ENCODE measurements at regions not wholly inside any gene's neighbourhood (a gene's known extent, or its start where the extent isn't known, plus 50 kb on each side); places are given as distances from the start of the nearest gene placed in this dataset.
"Not testable (repeated sequence)": the region's sequence is repeated elsewhere in the genome, so short reads cannot be mapped to it uniquely, and the experiment has no call there.

DNA sequence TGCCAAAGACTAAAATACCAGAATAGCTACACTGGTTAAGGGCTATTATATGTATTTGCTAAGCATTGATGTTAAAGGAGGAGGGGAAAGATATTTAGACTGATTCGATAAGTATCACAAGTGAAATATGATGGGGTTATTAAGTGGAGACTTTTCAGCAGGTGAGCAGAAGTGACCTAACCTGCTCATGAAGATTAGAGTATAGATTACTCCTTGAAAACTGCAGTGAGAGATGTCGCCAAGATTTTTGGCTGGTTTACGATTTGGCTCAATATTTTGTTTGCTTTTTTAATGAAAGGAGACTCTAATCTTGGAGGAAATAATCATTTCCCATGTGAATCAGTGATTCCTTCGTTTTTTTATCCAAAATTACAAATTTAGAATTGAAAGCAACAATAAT, 1279.5 kb upstream of the TENM4 start:
- no peak for DNase-seq

DNA sequence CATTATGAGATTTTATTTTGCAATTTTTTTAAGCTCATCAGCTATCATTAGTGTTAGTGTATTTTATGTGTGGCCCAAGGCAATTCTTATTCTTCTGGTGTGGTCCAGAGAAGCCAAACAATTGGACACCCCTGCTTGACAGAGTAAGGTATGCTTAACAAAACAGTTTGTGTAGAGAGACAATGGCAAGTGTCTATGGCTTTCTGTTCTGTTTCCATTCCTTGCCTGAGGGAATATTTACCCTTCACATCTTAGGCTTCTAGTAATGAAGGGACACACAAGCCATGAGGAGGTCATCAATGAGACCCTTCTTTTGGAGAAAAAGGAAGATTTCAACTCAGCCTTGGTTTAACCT, 1278.4 kb upstream of the TENM4 start:
- no peak for DNase-seq

DNA sequence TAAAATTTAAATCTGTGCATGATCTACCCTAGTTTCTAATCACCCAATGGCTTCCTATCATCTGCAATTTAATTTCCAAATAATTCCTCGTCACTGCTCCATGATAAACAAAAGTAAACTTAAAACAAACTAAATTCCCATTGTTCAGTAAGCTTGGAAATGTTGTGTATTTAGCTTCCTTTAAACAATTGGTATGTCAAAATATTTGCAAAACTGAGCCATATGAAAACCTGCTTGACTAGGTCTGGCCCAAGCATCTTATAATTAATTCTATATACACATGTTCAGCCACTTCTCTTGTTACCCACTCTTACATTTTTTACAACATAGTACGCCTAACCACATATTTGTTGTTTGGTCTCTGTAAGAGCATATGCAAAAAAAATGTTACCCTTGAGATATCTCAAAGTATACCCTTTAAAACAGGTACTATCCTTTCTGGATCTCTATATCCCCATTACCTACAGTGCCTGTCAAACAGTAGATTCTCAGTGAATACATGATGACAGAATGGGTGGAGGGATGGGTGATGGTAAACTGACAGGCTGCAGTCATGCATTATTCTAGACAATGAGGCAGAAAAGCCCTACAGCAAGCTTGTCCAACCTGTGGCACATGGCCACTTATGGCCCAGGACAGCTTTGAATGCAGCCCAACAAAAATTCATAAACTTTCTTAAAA, 1277.9 kb upstream of the TENM4 start:
- no peak for DNase-seq

DNA sequence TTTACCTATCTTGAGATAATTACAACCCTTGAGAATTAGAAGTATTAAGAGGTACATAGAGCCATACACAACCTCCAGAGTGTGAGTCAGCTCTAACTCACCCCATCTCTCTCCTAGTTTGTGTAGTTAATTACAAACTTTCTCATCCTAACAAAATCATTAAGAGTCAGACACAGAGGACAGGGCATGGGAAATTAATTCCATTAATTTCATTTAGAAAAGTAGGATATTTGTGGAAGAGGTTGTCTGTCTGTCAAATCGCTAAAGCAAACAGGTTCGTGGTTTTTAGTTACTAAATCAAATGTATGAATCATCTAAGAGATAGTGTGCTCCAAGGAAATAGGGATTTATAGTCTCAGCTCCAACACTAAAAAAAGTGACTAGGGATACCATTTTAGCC, 1261.4 kb upstream of the TENM4 start:
- DNase-seq = no peak

DNA sequence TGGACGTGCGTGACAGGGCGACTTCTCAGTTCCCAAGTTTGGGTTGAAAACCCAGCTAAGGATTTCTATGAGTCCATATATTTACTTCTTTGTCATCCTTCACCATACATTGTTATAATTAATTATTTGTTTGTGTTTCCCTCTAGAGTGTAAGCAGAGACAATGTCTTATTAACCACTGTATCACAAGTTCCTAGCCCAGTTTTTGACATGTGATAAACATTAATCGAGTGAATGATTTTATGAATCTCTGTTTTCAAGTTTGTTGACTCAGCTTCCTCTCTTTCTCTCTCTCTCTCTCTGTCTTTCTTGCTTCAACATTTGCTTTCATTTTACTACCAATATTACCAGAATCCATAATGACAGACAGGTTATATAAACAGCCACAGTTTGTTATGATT, 1259.6 kb upstream of the TENM4 start:
- no peak for DNase-seq

DNA sequence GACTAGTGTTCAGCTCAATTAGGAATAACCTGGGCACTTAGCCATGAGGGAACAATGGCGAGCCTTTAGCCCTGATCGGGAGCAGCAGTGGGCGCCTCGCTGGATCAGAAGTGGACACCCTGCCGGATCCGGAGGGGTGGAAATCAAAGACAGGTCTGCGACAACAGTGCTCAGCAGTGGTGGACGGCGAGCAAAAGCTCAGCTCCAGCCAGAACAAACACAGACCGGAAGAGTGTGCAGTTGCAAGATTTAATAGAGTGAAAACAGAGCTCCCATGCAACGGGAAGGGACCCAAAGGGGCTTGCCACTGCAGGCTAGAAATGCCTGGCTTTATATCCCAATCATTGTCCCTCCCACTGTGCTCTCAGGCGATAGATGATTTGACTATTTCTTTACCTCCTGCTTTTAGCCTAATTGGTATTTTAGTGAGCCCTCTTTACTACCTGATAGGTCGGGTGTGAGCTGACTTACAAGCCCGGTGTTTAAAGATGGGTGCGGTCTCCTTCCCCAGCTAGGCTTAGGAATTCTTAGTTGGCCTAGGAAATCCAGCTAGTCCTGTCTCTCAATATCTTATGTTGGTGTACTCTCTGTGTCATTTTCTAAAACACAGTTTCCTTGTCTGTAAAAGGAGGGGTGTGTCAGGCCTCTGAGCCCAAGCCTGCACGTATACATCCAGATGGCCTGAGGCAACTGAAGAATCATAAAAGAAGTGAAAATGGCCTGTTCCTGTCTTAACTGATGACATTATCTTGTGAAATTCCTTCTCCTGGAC, 1258.8 kb upstream of the TENM4 start:
- not testable (repeated sequence) for DNase-seq

DNA sequence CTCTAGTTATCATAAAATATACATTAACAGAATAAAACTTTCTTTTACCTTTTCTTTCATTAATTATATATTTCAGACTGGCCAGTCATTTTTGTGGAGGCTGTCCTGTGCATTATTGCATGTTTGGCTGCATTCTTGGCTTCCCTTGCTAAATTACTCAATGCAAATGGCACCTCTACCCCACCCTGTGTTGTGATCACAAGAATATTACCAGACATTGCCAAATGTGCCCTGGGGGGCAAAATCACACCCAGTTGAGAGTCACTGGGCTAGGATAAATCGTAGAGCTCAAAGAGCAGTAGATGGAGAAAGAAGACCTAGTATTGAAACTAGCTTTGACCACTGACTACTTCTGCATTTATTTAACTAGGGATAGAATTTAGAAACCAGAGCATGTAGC, 1257.8 kb upstream of the TENM4 start:
- DNase-seq = no peak

DNA sequence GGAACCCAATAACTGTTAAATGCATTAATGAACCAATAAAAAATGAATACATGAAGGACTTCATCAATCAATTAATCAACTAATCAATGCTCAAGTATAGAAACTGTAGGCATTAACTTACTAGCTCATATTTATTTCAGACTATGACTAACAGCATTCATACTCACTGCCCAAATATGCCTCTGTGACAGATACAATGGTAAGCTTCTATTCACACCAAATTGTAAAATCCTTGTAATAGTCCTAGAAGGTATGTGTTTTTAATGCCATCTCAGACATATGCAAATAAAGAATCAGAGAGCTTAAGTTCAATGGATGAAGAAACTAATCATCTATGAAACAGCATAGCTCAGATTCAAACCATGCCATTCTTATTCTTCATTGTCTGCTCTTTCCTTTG, 1253.6 kb upstream of the TENM4 start:
- DNase-seq = no peak

DNA sequence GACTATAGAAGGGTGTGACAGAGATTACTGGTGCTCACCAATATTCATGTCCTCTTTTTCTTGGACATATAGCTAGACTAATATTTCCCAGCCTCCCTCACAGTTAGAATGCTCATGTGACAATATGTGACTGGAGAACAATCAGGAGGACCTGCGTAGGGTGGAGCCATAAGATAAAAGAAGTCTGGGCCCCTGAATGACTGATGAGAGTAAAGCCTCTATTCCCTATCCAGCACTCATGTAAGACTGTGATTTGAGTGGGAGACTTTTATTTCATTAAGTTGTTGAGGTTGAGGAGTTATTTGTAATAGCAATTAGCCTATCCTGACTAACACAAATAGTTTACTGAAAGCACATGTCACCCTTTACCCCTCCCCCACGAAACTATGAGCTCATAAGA, 1247.1 kb upstream of the TENM4 start:
- DNase-seq = no peak

DNA sequence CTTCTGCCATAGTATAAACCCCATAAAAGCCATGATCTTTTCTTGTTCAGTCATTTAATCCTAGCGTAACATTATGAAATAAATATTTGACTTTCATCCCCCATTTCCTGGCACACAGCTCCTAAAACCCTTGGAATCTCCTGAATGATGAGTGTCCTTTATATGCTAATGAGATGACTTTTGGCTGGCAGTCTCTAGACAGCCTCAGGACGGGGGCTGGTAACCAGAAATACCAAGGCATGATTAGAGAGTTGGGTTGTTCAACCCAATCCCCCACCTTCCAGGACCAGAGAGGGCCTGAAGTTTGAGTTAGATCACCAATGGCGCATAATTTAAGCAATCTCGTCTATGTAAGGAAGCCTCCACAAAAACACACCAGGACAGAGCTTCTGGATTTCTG, 1246.1 kb upstream of the TENM4 start:
- no peak for DNase-seq

DNA sequence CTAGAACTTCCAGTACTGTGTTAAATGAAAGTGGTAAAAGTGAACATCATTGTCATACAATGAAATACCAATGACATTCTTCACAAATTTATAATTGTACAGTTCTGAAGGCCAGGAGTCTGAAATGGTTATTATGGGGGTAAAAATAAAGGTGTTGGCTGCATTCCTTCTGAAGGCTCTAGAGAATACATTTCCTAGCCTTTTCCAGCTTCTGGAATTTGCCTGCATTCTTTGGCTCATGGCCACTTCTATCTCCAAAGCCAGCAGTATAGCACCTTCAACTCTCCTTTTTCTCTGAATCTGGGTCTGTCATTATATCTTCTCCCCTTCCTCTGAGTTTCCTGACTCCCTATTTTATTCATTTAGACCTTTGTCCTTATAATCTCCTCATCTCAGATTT, 1232.7 kb upstream of the TENM4 start:
- DNase-seq = no peak

DNA sequence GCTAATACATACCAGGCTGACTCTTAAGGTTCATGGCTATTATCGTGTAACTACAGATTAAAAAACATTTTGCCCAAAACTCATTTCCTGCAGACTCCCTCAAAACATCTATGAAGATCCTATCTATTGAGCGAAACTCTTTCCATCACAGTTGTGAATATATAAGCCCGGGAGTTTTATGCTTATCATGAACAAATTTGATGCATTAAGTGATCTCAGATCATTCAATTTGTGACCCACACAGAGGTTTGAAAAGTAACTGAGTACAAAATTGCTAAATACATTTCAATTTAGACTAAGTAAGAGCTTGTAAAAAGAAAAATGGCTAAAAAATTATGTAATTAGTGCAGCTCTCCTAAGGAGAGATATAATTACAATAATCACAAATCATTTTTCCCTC, 1228.8 kb upstream of the TENM4 start:
- no peak for DNase-seq

DNA sequence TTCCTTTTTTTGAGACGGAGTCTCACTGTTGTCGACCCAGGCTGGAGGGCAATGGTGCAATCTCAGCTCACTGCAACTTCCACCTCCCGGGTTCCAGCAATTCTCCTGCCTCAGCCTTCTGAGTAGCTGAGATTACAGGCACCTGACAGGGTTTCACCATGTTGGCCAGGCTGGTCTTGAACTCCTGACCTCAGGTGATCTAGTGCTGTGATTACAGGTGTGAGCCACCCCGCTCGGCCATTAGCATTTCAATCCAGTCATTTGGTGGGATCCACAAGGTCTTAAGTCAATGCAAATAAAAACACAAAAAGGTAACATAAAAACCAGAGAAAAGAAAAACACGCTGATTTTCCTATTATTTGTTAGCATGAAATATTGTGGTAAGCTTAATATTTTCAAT, 1227.2 kb upstream of the TENM4 start:
- no peak for DNase-seq

DNA sequence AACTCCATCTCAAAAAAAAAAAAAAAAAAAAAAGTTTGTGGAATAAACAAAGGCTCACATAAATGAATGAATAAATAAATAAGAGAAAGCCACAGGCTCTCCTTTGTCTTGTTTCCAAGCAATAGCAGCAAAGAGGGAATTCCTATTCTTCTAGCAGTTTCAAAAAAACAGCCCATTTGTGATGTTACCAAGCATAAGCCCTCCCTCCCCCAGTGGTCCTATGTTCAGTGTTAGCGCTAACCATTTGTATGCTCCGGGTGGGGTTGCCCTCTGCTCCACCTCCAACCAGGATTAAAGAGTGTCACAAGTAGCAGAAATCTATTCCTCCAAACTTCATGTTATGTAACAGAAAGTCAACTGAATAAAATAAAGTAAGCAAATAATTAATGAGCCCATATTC, 1215.0 kb upstream of the TENM4 start:
- no peak for DNase-seq

DNA sequence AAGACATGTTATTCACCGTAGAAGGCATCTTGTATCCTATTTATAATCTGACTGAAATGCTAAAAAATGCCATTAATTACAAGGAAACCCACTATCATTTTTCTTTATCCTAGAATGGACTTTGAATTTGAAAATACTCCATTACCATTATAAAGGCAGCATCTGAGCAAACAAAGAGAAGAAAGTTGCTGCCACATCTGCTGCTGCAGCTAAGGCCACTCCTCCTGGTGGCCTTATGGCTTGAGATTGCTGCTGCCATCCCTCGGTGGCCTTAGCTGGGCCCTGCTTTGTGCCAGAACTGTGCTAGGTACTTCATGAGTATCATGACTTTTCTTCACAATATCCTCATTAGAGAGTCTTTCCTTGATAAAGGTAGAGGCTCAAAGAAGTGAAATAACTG, 1210.1 kb upstream of the TENM4 start:
- no peak for DNase-seq

DNA sequence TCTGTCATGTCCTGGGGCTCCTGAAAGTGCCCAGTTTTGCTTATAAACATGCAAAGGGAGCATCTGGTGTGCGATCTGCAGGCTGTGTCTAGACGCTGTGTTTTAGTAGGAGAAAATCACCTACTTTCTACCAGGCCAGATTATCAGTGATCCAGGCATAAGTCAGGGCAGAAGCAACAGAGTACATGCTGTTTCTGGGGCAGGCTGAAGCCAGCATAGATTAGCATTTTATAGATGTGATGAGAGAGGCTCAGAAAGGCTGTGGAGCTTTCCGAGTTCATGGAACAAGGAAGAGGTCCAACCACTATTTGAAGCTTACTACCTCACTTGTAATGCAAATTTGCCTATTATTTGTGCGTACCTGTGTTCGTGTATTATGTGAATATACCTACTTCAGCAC, 1208.4 kb upstream of the TENM4 start:
- no peak for DNase-seq

DNA sequence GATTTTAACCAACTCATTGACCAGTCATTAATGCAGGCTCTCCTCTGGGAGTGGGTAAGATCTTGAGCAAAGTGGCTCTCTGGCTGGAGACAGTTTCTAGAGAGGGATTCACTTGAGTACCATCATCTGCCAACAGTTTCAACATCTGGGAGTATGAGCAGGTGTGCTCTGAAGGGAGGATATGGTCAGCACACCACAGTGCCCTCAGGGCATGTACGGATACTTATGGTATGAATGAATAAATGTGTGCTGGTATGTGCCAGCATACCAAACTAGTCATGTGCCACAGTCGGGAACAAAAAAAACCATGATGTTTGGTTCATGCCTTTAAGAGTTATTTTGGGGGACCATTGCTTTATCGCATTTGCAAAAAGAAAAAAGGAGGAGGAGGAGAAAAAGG, 1197.5 kb upstream of the TENM4 start:
- no peak for DNase-seq

DNA sequence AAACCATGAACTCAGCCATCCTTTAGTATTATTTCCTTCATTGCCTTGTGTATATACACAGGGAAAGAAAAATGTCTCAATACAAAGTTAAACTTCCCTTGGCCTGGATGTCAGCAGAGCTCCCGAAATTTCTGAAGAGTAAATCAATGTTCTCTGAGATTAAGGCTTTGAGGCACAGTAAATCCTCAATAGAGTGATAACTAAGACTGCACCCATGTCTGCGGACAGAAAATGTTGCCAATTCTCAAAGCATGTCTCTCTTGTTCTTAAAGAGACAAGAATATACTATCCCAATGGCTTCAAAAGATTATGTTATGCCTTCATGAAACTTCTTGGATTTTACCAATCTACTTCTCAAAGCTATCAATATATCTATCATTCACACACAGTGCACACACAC, 1196.7 kb upstream of the TENM4 start:
- no peak for DNase-seq

DNA sequence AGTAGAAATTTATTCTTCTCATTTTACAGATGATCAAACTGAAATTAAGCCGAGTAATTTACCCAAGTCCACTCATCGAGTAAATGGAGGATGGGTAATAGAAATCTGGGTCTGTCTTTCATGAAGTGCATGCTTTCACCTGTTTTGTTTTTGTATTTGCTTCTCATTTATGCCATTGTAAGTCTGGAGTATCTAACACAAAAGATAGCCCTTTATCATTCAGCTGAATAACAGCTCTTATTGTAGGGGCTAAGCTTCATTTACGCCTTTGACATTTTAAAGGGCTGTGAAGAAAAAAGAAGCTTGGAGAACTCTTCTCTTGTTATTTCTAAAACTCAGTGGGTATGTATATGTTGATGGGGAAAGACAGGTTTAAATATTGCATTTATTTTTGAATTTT, 1196.2 kb upstream of the TENM4 start:
- no peak for DNase-seq

DNA sequence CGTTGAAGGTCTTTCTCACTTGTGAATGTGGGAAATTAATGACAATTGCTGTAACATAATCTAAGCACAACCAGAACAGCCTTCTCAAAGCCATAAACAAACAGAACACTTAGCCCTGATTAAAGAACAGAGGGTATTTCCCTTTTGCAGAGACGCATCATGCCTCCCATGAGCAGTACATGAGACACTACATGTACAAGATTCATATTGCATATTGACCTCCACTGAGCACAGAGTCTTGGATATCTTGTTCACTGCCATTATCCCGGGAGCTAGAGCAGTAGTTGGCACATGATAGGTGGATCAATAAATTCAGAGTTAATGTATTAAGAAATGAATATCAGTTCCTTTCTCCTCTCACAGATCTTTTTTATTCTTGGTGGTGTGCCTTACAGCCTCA, 1194.3 kb upstream of the TENM4 start:
- DNase-seq = no peak

DNA sequence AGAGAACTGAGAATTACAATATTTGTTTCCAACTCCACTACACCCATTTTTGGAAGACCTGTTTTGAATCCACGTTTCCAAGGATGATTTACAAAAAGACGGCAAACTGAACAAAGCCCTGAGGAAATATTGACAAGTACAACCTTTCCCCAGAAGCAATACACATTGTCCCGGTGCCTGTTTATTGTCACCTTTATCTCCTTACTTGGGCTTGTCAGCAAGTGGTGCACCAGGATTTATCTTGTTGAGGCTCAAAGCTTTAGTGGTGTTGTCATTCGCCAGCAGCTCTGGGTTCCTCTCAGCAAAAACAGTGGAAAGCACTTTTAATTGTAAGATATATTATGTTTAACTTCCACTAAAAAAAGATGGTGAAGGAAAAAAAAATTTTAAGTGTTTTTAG, 1191.9 kb upstream of the TENM4 start:
- DNase-seq = no peak

DNA sequence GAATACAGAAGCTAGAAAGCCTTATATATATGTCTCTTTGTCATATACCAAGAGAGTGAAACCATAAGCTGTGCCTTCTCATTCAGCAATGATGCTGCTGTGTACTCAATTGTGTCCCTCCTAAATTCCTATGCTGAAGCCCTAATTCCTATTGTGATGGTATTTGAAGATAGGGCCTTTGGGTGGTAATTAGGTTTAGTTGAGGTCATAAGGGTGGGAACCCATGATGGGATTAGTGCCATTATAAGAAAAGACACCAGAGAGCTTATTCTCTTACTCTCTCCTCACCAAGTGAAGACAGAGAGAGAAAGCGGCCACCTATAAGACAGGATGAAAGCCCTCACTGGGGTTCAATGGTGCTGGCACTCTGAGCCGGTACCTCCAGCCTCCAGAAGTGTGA, 1191.3 kb upstream of the TENM4 start:
- no peak for DNase-seq

DNA sequence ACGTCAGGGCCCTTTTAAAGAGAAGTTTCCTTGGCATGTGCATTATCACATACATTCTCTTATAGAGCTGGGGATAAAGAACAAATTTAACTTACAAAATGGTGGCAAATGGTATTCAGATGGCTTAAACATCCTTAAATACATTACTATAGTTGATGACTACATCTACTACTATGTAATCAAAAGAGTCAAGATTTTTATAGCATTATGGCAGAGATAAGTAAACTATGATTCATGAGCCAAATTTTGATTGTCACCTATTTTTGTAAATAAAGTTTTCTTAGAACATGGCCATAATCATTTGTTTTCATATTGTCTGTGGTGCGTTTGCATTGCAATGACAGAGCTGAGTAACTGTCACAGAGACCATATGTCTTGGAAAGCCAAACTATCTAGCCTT, 1188.6 kb upstream of the TENM4 start:
- DNase-seq = no peak

DNA sequence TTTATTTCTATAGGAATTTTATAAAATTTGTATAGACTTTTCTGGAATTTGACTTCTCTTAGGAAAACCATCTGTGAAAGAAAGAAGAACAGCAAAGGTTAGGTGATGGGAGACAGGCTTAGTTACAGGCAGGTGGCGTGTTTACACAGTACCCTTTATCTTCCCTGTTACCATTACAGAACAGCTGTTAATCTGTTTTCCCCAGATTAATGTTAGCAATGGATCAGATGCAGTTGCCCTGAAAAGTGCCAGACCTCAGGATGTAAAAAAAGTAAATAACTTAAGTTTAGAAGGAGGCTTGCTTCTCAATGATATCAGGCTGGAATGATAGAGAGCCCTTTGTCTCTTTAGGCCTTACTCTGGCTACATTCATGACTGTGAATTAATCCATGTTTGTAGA, 1186.5 kb upstream of the TENM4 start:
- DNase-seq = no peak

DNA sequence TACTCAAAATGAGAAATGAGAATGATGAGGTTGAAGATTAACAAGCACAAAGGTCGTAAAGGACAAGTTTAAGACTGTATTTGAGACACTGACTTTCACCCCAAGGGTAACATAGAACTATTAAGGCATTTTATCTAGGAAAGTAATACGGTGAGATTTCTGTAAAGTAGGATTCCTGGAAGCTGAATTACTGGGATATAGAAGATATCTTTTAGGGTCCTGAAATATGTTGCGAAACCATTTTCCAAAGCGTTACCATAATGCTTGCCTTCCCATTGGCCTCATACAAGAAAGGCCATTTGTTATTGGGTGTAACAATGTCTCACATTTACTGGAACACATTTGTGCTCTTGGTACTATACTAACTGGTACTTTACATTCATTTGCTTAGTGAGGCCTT, 1185.9 kb upstream of the TENM4 start:
- no peak for DNase-seq
